GM23338 (cell line): ENCODE measurements at regions not wholly inside any gene's neighbourhood (a gene's known extent, or its start where the extent isn't known, plus 50 kb on each side); places are given as distances from the start of the nearest gene placed in this dataset.

ENCODE experiments used
- ATAC-seq: fragments of 200-7000 bp; cut with Tn5 transposase; 3 replicates; pipeline ENCODE4 v1.9.1; 2020
- DNase-seq: peaks from one replicate; pipeline ENCODE4 v3.0.0-alpha.2; 2015; ENCODE audit warnings: low spot score
- H2AFZ ChIP-seq: fragments of 200-600 bp; sonication (generic); 2 replicates; pipeline ENCODE4 v1.8.0; 2016; ENCODE audit warnings: antibody characterized with exemption, mild to moderate bottlenecking, moderate library complexity
- H3F3A ChIP-seq: fragments of 200-600 bp; sonication (generic); replicated peaks from 2 replicates; pipeline ENCODE4 v1.8.0; 2017; ENCODE audit warnings: antibody characterized with exemption, mixed run types, low read depth
- H3K27ac ChIP-seq: fragments of 200-600 bp; sonication (generic); 2 replicates; pipeline ENCODE4 v1.6.1; 2016; ENCODE audit warnings: low read depth
- H3K27me3 ChIP-seq: fragments of 200-600 bp; sonication (generic); 2 replicates; pipeline ENCODE4 v1.8.0; 2016; ENCODE audit warnings: mild to moderate bottlenecking, mixed run types, moderate library complexity; ENCODE audit not compliant: insufficient read depth
- H3K36me3 ChIP-seq: fragments of 200-600 bp; sonication (generic); 2 replicates; pipeline ENCODE4 v1.8.0; 2016; ENCODE audit warnings: mild to moderate bottlenecking; ENCODE audit not compliant: insufficient read depth
- H3K4me1 ChIP-seq: fragments of 200-600 bp; sonication (generic); 2 replicates; pipeline ENCODE4 v1.8.0; 2016; ENCODE audit warnings: mild to moderate bottlenecking, moderate library complexity; ENCODE audit not compliant: insufficient read depth
- H3K4me2 ChIP-seq: fragments of 200-600 bp; sonication (generic); 2 replicates; pipeline ENCODE4 v1.7.1; 2017; ENCODE audit warnings: mixed run types
- H3K4me3 ChIP-seq: fragments of 200-600 bp; sonication (generic); 2 replicates; pipeline ENCODE4 v1.6.1; 2016; ENCODE audit warnings: mixed run types
- H3K79me2 ChIP-seq: fragments of 200-600 bp; sonication (generic); replicated peaks from 2 replicates; pipeline ENCODE4 v1.8.0; 2017; ENCODE audit warnings: mild to moderate bottlenecking; ENCODE audit not compliant: insufficient read depth
- H3K9me2 ChIP-seq: fragments of 200-600 bp; sonication (generic); 2 replicates; pipeline ENCODE4 v1.8.0; 2017; ENCODE audit not compliant: insufficient read depth
- H4K20me1 ChIP-seq: fragments of 200-600 bp; sonication (generic); replicated peaks from 2 replicates; pipeline ENCODE4 v1.8.0; 2017; ENCODE audit warnings: mild to moderate bottlenecking; ENCODE audit not compliant: insufficient read depth
- H3K27ac Mint-ChIP-seq: 2 replicates; pipeline ENCODE4 v1.8.0; 2020; ENCODE audit warnings: inconsistent platforms, mild to moderate bottlenecking, moderate library complexity, mixed read lengths
- H3K27me3 Mint-ChIP-seq: 3 replicates; pipeline ENCODE4 v1.8.0; 2022; ENCODE audit warnings: low read depth, mild to moderate bottlenecking, moderate library complexity, mixed read lengths, inconsistent platforms; ENCODE audit not compliant: insufficient read depth, poor library complexity
- H3K36me3 Mint-ChIP-seq: 3 replicates; pipeline ENCODE4 v1.8.0; 2021; ENCODE audit warnings: low read depth, mild to moderate bottlenecking, inconsistent platforms, moderate library complexity, mixed read lengths
- H3K4me1 Mint-ChIP-seq: 3 replicates; pipeline ENCODE4 v1.8.0; 2020; ENCODE audit warnings: mild to moderate bottlenecking, inconsistent platforms, mixed read lengths
- H3K4me3 Mint-ChIP-seq: 3 replicates; pipeline ENCODE4 v1.8.0; 2021; ENCODE audit warnings: moderate library complexity, mild to moderate bottlenecking, inconsistent platforms, mixed read lengths
- H3K9me3 Mint-ChIP-seq: 3 replicates; pipeline ENCODE4 v1.8.0; 2020; ENCODE audit warnings: moderate library complexity, mild to moderate bottlenecking, inconsistent platforms, mixed read lengths
- CREB1 ChIP-seq: fragments of 250-450 bp; sonication (Bioruptor Pico); IDR thresholded peaks from 2 replicates; pipeline ENCODE4 v1.5.0; 2020; ENCODE audit warnings: low read depth, mild to moderate bottlenecking, moderate library complexity
- CTCF ChIP-seq, 2 experiments: fragments of 200-600 bp in 1 of 2; sonication (generic) in 1 of 2; conservative IDR thresholded peaks; 2 replicates each; pipeline versions ENCODE4 v1.5.1 to v1.6.1; 2016 to 2017; ENCODE audit warnings: antibody characterized with exemption in 2 of 2, low read depth in 2 of 2, mild to moderate bottlenecking in 2 of 2, moderate library complexity in 1 of 2
- ETS1 ChIP-seq: IDR thresholded peaks from 2 replicates; pipeline ENCODE4 v1.6.1; 2016; ENCODE audit warnings: antibody characterized with exemption
- EZH2 ChIP-seq: fragments of 200-600 bp; sonication (generic); IDR thresholded peaks from one replicate; pipeline ENCODE4 v1.8.0; 2017; ENCODE audit warnings: antibody characterized with exemption, mild to moderate bottlenecking, low read depth; ENCODE audit not compliant: unreplicated experiment
- JUNB ChIP-seq: IDR thresholded peaks from one replicate; pipeline ENCODE4 v1.6.1; 2016; ENCODE audit warnings: antibody characterized with exemption; ENCODE audit not compliant: unreplicated experiment
- NANOG ChIP-seq: IDR thresholded peaks from 2 replicates; pipeline ENCODE4 v1.6.1; 2016; ENCODE audit warnings: antibody characterized with exemption, borderline replicate concordance
- POLR2AphosphoS5 ChIP-seq: IDR thresholded peaks from 2 replicates; pipeline ENCODE4 v1.6.1; 2016; ENCODE audit warnings: antibody characterized with exemption, low read depth
- REST ChIP-seq: IDR thresholded peaks from one replicate; pipeline ENCODE4 v1.6.1; 2018; ENCODE audit warnings: antibody characterized with exemption; ENCODE audit not compliant: unreplicated experiment
- STAT1 ChIP-seq: IDR thresholded peaks from one replicate; pipeline ENCODE4 v1.6.1; 2016; ENCODE audit warnings: antibody characterized with exemption; ENCODE audit not compliant: unreplicated experiment
- ZNF114 ChIP-seq: fragments of 250-450 bp; sonication (Bioruptor Pico); IDR thresholded peaks from 2 replicates; pipeline ENCODE4 v1.5.0; 2020; ENCODE audit warnings: mild to moderate bottlenecking, moderate library complexity
- ZNF331 ChIP-seq: fragments of 250-450 bp; sonication (Bioruptor Pico); IDR thresholded peaks from 2 replicates; pipeline ENCODE4 v1.5.0; 2020; ENCODE audit warnings: low read depth, mild to moderate bottlenecking, moderate library complexity

DNA sequence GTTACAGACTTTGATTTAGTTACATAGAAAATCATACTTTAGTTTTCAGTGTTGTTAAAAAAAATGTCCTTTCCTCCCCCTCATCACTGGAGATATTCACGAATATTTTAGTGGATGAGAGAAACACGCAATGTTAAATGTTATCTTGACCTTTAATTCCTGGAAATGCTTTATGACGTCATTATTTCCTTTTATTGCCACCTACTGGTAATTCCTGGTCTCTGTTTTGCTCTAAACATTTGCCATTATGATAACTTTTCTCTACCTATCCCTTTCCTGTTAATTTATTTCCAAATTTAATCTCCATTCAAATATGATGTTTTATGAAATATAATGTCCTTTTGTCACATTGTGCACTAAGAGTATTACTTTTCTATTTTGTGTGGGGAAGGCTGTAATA lies 770.6 kb downstream of the FAM181B start:
- Mint-ChIP-seq H3K9me3 (no peaks in the 10 kb centered on the region), H3K4me1 (peaks cover 11% of the 10 kb centered on the region; the same call in 2 of the 3 replicates)

DNA sequence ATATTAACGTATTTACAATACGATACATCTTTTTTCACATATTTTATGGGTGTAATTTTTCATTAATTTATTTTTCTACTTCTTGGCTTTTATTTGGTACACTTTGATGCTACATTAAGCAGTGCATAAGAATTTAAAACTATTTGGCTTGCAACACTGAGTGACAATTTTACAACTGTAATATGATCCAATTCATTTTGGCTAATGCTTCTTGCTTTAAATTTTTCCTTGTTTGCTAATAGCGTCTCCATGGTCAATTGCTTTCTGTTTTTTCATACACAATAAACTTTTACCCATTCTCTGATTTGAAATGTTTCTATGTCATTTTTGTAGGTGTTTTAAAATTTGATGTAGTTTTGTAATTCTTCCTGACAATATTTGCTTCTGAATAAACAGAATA lies 773.2 kb downstream of the FAM181B start:
- Histone ChIP-seq H3K4me1 (peaks cover 3% of the 10 kb centered on the region; the same call in 1 of the 2 replicates), H3K27me3 (no peaks in the 10 kb centered on the region), H3K27ac (no peak overlapping the region), H3K4me3 (no peak overlapping the region), H3K79me2 (no peaks in the 10 kb centered on the region), H3F3A (no peaks in the 10 kb centered on the region), H3K36me3 (no peaks in the 10 kb centered on the region), H3K9me2 (no peaks in the 10 kb centered on the region), H2AFZ (no peak overlapping the region), H3K4me2 (no peak overlapping the region), H4K20me1 (no peaks in the 10 kb centered on the region)
- Mint-ChIP-seq H3K4me1 (peaks cover 11% of the 10 kb centered on the region; the same call in 2 of the 3 replicates), H3K27me3 (no peaks in the 10 kb centered on the region), H3K9me3 (peaks cover 13% of the 10 kb centered on the region), H3K36me3 (peaks cover 10% of the 10 kb centered on the region; the same call in 1 of the 3 replicates), H3K27ac (no peak overlapping the region), H3K4me3 (no peak overlapping the region)
- DNase-seq: no peak
- ATAC-seq: no peak
- TF ChIP-seq ZNF114 (CRISPR knock-in tag) (no peak), CTCF (conservative IDR thresholded peaks at IDR 0.05; ENCODE audit: low read depth in 2 of 2) (no peak), ZNF331 (no peak), EZH2 (no peak), ETS1 (no peak), STAT1 (no peak), JUNB (no peak), NANOG (no peak), REST (no peak), POLR2AphosphoS5 (no peak)

More for the DNA sequence above, 770.6 kb downstream of the FAM181B start:
- H3K79me2 ChIP-seq: no peaks in the 10 kb centered on the region
- no peaks in the 10 kb centered on the region for H3F3A ChIP-seq
- peaks cover 3% of the 10 kb centered on the region; the same call in 1 of the 2 replicates for H3K4me1 ChIP-seq
- H4K20me1 ChIP-seq: no peaks in the 10 kb centered on the region
- H3K36me3 Mint-ChIP-seq: no peaks in the 10 kb centered on the region
- DNase-seq: peak; percentile 41
- peak; percentile 92 for TF ChIP-seq CREB1
- TF ChIP-seq JUNB: no peak
- TF ChIP-seq ZNF114 (CRISPR knock-in tag): no peak
- TF ChIP-seq CTCF (conservative IDR thresholded peaks at IDR 0.05; ENCODE audit: low read depth in 2 of 2): peak in 1 of 2 experiments; percentile 58; a peak in 3 of 4 replicates
- H3K36me3 ChIP-seq: no peaks in the 10 kb centered on the region
- no peak overlapping the region for H3K4me3 ChIP-seq
- no peak overlapping the region for H3K4me3 Mint-ChIP-seq
- no peak overlapping the region for H3K4me2 ChIP-seq
- no peaks in the 10 kb centered on the region for H3K9me2 ChIP-seq
- H2AFZ ChIP-seq: no peak overlapping the region
- no peak overlapping the region for H3K27ac ChIP-seq
- no peaks in the 10 kb centered on the region for H3K27me3 Mint-ChIP-seq
- no peak for ATAC-seq
- no peak overlapping the region for H3K27ac Mint-ChIP-seq
- no peaks in the 10 kb centered on the region for H3K27me3 ChIP-seq
